ENCODE measurements at regions not wholly inside any gene's neighbourhood (a gene's known extent, or its start where the extent isn't known, plus 50 kb on each side); places are given as distances from the start of the nearest gene placed in this dataset.

DNA sequence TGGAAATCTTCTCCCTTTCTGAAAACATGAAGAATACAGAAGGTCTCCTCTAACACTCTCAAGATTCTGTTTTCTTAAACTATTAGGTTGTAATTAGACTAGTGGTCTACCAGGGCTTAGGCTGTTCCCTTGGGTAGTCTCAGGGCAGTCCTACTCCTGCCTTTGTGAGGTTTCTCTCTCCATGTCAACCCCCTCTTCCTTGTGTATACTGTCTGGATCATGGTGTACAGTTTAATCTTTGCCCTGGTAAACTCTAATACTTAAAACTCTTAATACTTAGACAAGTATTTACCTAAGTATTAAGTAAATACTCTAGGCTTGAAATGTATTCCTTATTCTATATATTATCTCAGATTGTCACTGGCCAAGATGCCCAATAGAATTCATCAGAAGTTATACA lies 480.3 kb upstream of the TNP1 start:
- TF ChIP-seq CTCF (IDR thresholded peaks at IDR 0.05) (no peak), JUND (IDR thresholded peaks at IDR 0.05) (no peak)
